HepG2 (cell line): ENCODE measurements at regions not wholly inside any gene's neighbourhood (a gene's known extent, or its start where the extent isn't known, plus 50 kb on each side); places are given as distances from the start of the nearest gene placed in this dataset.

Experiments used
- ATAC-seq: fragments of 200-7000 bp; cut with Tn5 transposase; 3 replicates; pipeline ENCODE4 v1.9.1; 2020; ENCODE audit warnings: mild to moderate bottlenecking, moderate library complexity
- BruUV-seq: library from RNA; stranded (reverse); fragments of 400-500 nt; replicated peaks from 2 replicates; lab custom pipeline; 2021; lab: Mats Ljungman, UMichigan
- CTCF ChIA-PET: fragments of 300-600 bp; formaldehyde crosslinking; extraction: SDS; loops from one replicate; lab custom pipeline; 2021; ENCODE audit warnings: low total read pairs, inconsistent platforms, low intra/inter-chr PET ratio; lab: Yijun Ruan, JAX
- POLR2A ChIA-PET: fragments of 350-600 bp; sonication (Branson Sonifier 250); formaldehyde crosslinking; loops from one replicate; lab custom pipeline; 2020; ENCODE audit warnings: antibody characterized with exemption, inconsistent platforms; lab: Yijun Ruan, JAX
- DNase-seq: peaks from one replicate; pipeline ENCODE4 v3.0.0-alpha.2; 2015; ENCODE audit warnings: low spot score
- FAIRE-seq: peaks from 3 replicates; lab custom pipeline; 2011; peaks lifted over from hg19 to GRCh38; lab: Jason Lieb, UNC
- H2AFZ ChIP-seq: one replicate; pipeline ENCODE4 v1.6.1; 2011; ENCODE audit warnings: low read length, inconsistent platforms
- H3K27ac ChIP-seq: fragments of 300-600 bp; 3 replicates; pipeline ENCODE4 v1.8.0; 2011; ENCODE audit warnings: mixed run types, mild to moderate bottlenecking, mixed read lengths, low read length, inconsistent platforms; ENCODE audit not compliant: insufficient read depth; ENCODE audit errors: extremely low read length
- H3K27me3 ChIP-seq, 2 experiments: fragments of 200-600 bp in 1 of 2; 2 replicates in 1 of 2; 3 replicates in 1 of 2; pipeline versions ENCODE4 v1.6.0 to v1.8.0; 2011; ENCODE audit warnings: low read length in 2 of 2, mild to moderate bottlenecking in 2 of 2, moderate library complexity in 2 of 2, inconsistent platforms in 1 of 2; ENCODE audit not compliant: insufficient read depth in 2 of 2, control insufficient read depth in 1 of 2
- H3K36me3 ChIP-seq, 2 experiments: fragments of 200-600 bp in 1 of 2; replicated peaks in 1 of 2; 2 replicates in 1 of 2; 3 replicates in 1 of 2; pipeline versions ENCODE4 v1.5.1 to v1.8.0; 2011; ENCODE audit warnings: low read length in 2 of 2, inconsistent platforms in 1 of 2; ENCODE audit not compliant: insufficient read depth in 2 of 2, control insufficient read depth in 1 of 2
- H3K4me1 ChIP-seq: 2 replicates; pipeline ENCODE4 v1.5.1; 2012; ENCODE audit warnings: low read length, inconsistent platforms; ENCODE audit not compliant: insufficient read depth
- H3K4me2 ChIP-seq: 2 replicates; pipeline ENCODE4 v1.6.0; 2011; ENCODE audit warnings: low read depth, low read length, inconsistent platforms
- H3K4me3 ChIP-seq, 3 experiments: fragments of 200-600 bp in 1 of 3; sonication (generic), shearing (Covaris generic) in 1 of 3; replicated peaks in 1 of 3; 2 replicates each; pipeline ENCODE4 v1.5.1; 2011 to 2016; ENCODE audit warnings: low read length in 3 of 3, inconsistent platforms in 2 of 3, low read depth in 2 of 3, mild to moderate bottlenecking in 2 of 3, control low read depth in 1 of 3, mixed read lengths in 1 of 3; ENCODE audit not compliant: insufficient read depth in 1 of 3
- H3K79me2 ChIP-seq: one replicate; pipeline ENCODE4 v1.6.1; 2011; ENCODE audit warnings: low read length, inconsistent platforms; ENCODE audit not compliant: insufficient read depth
- H3K9ac ChIP-seq: 2 replicates; pipeline ENCODE4 v1.6.0; 2011; ENCODE audit warnings: mild to moderate bottlenecking, low read depth, low read length, inconsistent platforms; ENCODE audit not compliant: insufficient read depth
- H3K9me3 ChIP-seq: 2 replicates; pipeline ENCODE4 v1.5.1; 2012; ENCODE audit warnings: mild to moderate bottlenecking, low read length
- H4K20me1 ChIP-seq: 2 replicates; pipeline ENCODE4 v1.6.0; 2011; ENCODE audit warnings: inconsistent platforms, mild to moderate bottlenecking, low read length, moderate library complexity; ENCODE audit not compliant: insufficient read depth
- ASH2L ChIP-seq: fragments of 300-600, 200-600 bp; sonication (generic); IDR thresholded peaks from 2 replicates; pipeline ENCODE4 v1.7.0; 2017; ENCODE audit warnings: low read depth, mild to moderate bottlenecking, moderate library complexity, mixed read lengths, low read length; ENCODE audit not compliant: insufficient read length
- ATF7 ChIP-seq, 2 experiments: fragments of 450-650 bp in 1 of 2; sonication (generic) in 1 of 2; formaldehyde crosslinking in 1 of 2; IDR thresholded peaks; 2 replicates each; pipeline versions ENCODE4 v1.4.0 to v1.6.1; 2016 to 2020; ENCODE audit warnings: antibody characterized with exemption in 1 of 2, mild to moderate bottlenecking in 1 of 2, missing genetic modification reagents in 1 of 2
- ATF7-NPFF ChIP-seq: sonication (generic); formaldehyde crosslinking; IDR thresholded peaks from 2 replicates; pipeline ENCODE4 v1.8.1; 2023; ENCODE audit warnings: mild to moderate bottlenecking, low read depth, missing genetic modification reagents, moderate library complexity
- BHLHE40 ChIP-seq: IDR thresholded peaks from 2 replicates; pipeline ENCODE4 v1.6.1; 2011; ENCODE audit warnings: low read length, improper control_type of control experiment
- GMEB2 ChIP-seq: IDR thresholded peaks from 2 replicates; pipeline ENCODE4 v1.6.1; 2016; ENCODE audit warnings: missing biosample characterization, missing genetic modification reagents, low read depth
- HIVEP1 ChIP-seq: sonication (generic); formaldehyde crosslinking; IDR thresholded peaks from 2 replicates; pipeline ENCODE4 v1.4.0; 2020; ENCODE audit warnings: mild to moderate bottlenecking, missing genetic modification reagents
- MAFF ChIP-seq: IDR thresholded peaks from 2 replicates; pipeline ENCODE4 v1.6.1; 2011; ENCODE audit warnings: low read depth, low read length, improper control_type of control experiment
- MAFK ChIP-seq, 2 experiments: IDR thresholded peaks in 1 of 2; conservative IDR thresholded peaks in 1 of 2; 2 replicates each; pipeline ENCODE4 v1.6.1; 2011; ENCODE audit warnings: improper control_type of control experiment in 2 of 2, low read length in 2 of 2
- NCOA5 ChIP-seq: sonication (generic); formaldehyde crosslinking; IDR thresholded peaks from 2 replicates; pipeline ENCODE4 v1.4.0; 2020; ENCODE audit warnings: missing genetic modification reagents
- PCBP2 ChIP-seq: fragments of 200-400 bp; formaldehyde crosslinking; optimal IDR thresholded peaks from 2 replicates; pipeline ENCODE3; 2018; ENCODE audit warnings: low read length, low read depth; ENCODE audit not compliant: poor library complexity, severe bottlenecking
- PITX1 ChIP-seq: sonication (generic); formaldehyde crosslinking; IDR thresholded peaks from 2 replicates; pipeline ENCODE4 v1.5.1; 2020; ENCODE audit warnings: mild to moderate bottlenecking, missing genetic modification reagents
- TARDBP ChIP-seq: sonication (generic); formaldehyde crosslinking; IDR thresholded peaks from 2 replicates; pipeline ENCODE4 v1.8.0; 2022; ENCODE audit warnings: mild to moderate bottlenecking, missing genetic modification reagents
- TMF1 ChIP-seq: sonication (generic); formaldehyde crosslinking; IDR thresholded peaks from 2 replicates; pipeline ENCODE4 v1.8.1; 2022; ENCODE audit warnings: low read depth, missing genetic modification reagents
- XRCC5 ChIP-seq: fragments of 200-400 bp; formaldehyde crosslinking; optimal IDR thresholded peaks from 2 replicates; pipeline ENCODE3; 2017; ENCODE audit warnings: mild to moderate bottlenecking, low read length
- whole genome bisulfite sequencing: methylation state at CpG from one replicate; pipeline ENCODE4 v1.1.6; 2017; ENCODE audit warnings: low lambda C conversion rate; 5-methylcytosine and 5-hydroxymethylcytosine counted together
- in situ Hi-C: cut with HindIII; loops from 2 replicates; pipeline ENCODE4 v1.10.0; 2017; ENCODE audit warnings: low pct_unique_long_range_greater_than_20kb; ENCODE audit not compliant: extremely low pct_ligation_motif_present
- intact Hi-C: fragments of 100-400 bp; cut with micrococcal nuclease; formaldehyde crosslinking; loops from one replicate; pipeline ENCODE4 v1.10.0; 2022; ENCODE audit not compliant: unreplicated experiment

GRCh38 chr12:102781117-102781516, 135.9 kb downstream of the PAH start:
- H3K4me3 ChIP-seq, result no peak overlapping the region
- H3K4me2 ChIP-seq, result no peak overlapping the region
- CTCF ChIA-PET, result no interaction called here
- in situ Hi-C loops, result no loop called here
- H3K9ac ChIP-seq, result no peak overlapping the region
- H3K36me3 ChIP-seq, result no peaks in the 10 kb centered on the region
- POLR2A ChIA-PET, result no interaction called here
- no peak overlapping the region for H2AFZ ChIP-seq
- no peak overlapping the region for H3K27ac ChIP-seq
- no peaks in the 10 kb centered on the region for H4K20me1 ChIP-seq
- intact Hi-C loops, result no loop called here
- TF ChIP-seq MAFF (peak; percentile 76; the same call in 1 of the 2 replicates), HIVEP1 (CRISPR knock-in tag) (no peak), NCOA5 (CRISPR knock-in tag) (no peak), TARDBP (CRISPR knock-in tag) (no peak), ASH2L (no peak), GMEB2 (CRISPR knock-in tag) (no peak), PCBP2 (no peak), MAFK (conservative IDR thresholded peaks at IDR 0.05 in 1 of 2, IDR thresholded peaks at IDR 0.05 in 1 of 2; ENCODE audit: low read length in 2 of 2) (peak; percentile 77 to 90)
- no peaks in the 10 kb centered on the region for H3K79me2 ChIP-seq
- BruUV-seq, result no TSS peak
- H3K27me3 ChIP-seq, result no peaks in the 10 kb centered on the region
- H3K4me1 ChIP-seq, result no peaks in the 10 kb centered on the region
- H3K9me3 ChIP-seq, result no peaks in the 10 kb centered on the region
- no peak for FAIRE-seq
- no peak for ATAC-seq
- DNase-seq, result no peak

GRCh38 chr12:102776041-102776440, 141.0 kb downstream of the PAH start:
- in situ Hi-C loops, result no loop called here
- ATAC-seq (no peak), FAIRE-seq (no peak), DNase-seq (no peak)
- H3K9ac ChIP-seq, result no peak overlapping the region
- intact Hi-C loops, result no loop called here
- ChIA-PET POLR2A (no interaction called here), CTCF (no interaction called here)
- H4K20me1 ChIP-seq, result no peaks in the 10 kb centered on the region
- no peaks in the 10 kb centered on the region for H3K9me3 ChIP-seq
- no peaks in the 10 kb centered on the region for H3K79me2 ChIP-seq
- no peaks in the 10 kb centered on the region for H3K36me3 ChIP-seq
- H3K27me3 ChIP-seq, result no peaks in the 10 kb centered on the region
- no TSS peak for BruUV-seq
- H3K4me1 ChIP-seq, result no peaks in the 10 kb centered on the region
- no peak overlapping the region for H3K4me2 ChIP-seq
- no peak overlapping the region for H3K27ac ChIP-seq
- H3K4me3 ChIP-seq, result no peak overlapping the region
- no peak overlapping the region for H2AFZ ChIP-seq
- 0% methylated on average over 2 of the region's 2 CpGs for WGBS
- TF ChIP-seq ATF7-NPFF (CRISPR knock-in tag) (no peak), ATF7 (IDR thresholded peaks at IDR 0.05) (no peak), ATF7 (CRISPR knock-in tag; IDR thresholded peaks at IDR 0.05) (no peak), TMF1 (CRISPR knock-in tag) (no peak), XRCC5 (no peak), PITX1 (CRISPR knock-in tag) (no peak), BHLHE40 (no peak)
